ENCODE measurements at regions not wholly inside any gene's neighbourhood (a gene's known extent, or its start where the extent isn't known, plus 50 kb on each side); places are given as distances from the start of the nearest gene placed in this dataset.
"Not testable (repeated sequence)": the region's sequence is repeated elsewhere in the genome, so short reads cannot be mapped to it uniquely, and the experiment has no call there.

- DNase-seq (no peak), ATAC-seq (no peak)
- Mint-ChIP-seq H3K27me3 (ENCODE audit: low read depth) (peaks cover 3% of the 10 kb centered on the region), H3K4me3 (no peak overlapping the region), H3K9me3 (no peaks in the 10 kb centered on the region), H3K36me3 (ENCODE audit: insufficient read depth) (no peaks in the 10 kb centered on the region), H3K4me1 (ENCODE audit: low read depth) (no peaks in the 10 kb centered on the region)
These were observed 118.4 kb downstream of the PLK2 start for GRCh38 chr5:58341476-58341875.

- H3K9me3 Mint-ChIP-seq: no peaks in the 10 kb centered on the region
- ATAC-seq (no peak), DNase-seq (no peak)
- no peaks in the 10 kb centered on the region for H3K36me3 Mint-ChIP-seq (ENCODE audit: insufficient read depth)
- no peaks in the 10 kb centered on the region for H3K4me1 Mint-ChIP-seq (ENCODE audit: low read depth)
- H3K27me3 Mint-ChIP-seq (ENCODE audit: low read depth): no peaks in the 10 kb centered on the region
- no peak overlapping the region for H3K4me3 Mint-ChIP-seq
These were observed 124.4 kb downstream of the PLK2 start for GRCh38 chr5:58335518-58335917.

DNA sequence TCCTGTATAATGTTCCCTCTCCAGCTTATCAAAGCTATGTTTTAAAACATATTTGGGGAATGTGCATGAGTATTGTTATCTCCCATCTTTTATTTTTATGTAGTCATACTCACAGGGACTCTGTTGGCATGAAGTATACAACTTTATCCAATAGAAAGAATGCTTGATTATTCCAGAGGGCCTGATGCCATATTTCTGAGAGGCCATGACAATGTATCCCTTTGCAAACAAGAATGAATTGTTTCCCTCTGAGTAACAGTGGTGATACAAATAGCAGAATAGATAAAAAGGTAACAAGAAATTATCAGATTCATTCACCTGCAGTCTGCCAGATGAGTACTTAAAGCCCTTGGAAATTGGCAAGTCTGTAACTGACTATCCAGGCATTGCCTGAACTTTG is 125.9 kb downstream of the PLK2 start:
- Mint-ChIP-seq H3K4me3 (no peak overlapping the region), H3K4me1 (ENCODE audit: low read depth) (no peaks in the 10 kb centered on the region), H3K36me3 (ENCODE audit: insufficient read depth) (no peaks in the 10 kb centered on the region), H3K9me3 (no peaks in the 10 kb centered on the region), H3K27me3 (ENCODE audit: low read depth) (no peaks in the 10 kb centered on the region)
- DNase-seq: no peak
- ATAC-seq: no peak

DNA sequence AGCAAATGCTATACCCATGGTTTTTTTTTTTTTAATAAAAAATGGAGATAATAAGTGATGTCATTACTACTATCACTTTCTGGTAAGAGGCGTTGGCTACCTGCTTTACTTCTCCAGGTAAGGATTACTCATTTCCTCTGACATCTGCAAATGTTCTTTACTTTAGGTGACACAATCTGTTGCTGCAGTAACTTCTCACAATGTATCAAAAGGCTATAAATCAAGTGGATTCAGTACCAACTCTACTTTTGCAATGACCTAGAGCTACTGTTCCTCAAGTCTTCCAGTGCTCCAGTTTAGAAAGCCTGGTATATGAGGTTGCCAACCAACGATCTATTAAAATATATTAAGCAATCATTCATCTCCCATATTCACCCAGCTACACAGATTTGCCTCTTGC is 129.1 kb downstream of the PLK2 start:
- no peaks in the 10 kb centered on the region for H3K27me3 Mint-ChIP-seq (ENCODE audit: low read depth)

GRCh38 chr5:58327289-58327688 is 132.6 kb downstream of the PLK2 start:
- Mint-ChIP-seq H3K9me3 (no peaks in the 10 kb centered on the region), H3K4me1 (ENCODE audit: low read depth) (no peaks in the 10 kb centered on the region), H3K36me3 (ENCODE audit: insufficient read depth) (no peaks in the 10 kb centered on the region), H3K27me3 (ENCODE audit: low read depth) (no peaks in the 10 kb centered on the region), H3K4me3 (no peak overlapping the region)
- DNase-seq: no peak
- no peak for ATAC-seq

More for the DNA sequence above, 129.1 kb downstream of the PLK2 start:
- no peaks in the 10 kb centered on the region for H3K9me3 Mint-ChIP-seq
- H3K4me3 Mint-ChIP-seq: no peak overlapping the region
- ATAC-seq (no peak), DNase-seq (no peak)
- H3K4me1 Mint-ChIP-seq (ENCODE audit: low read depth): no peaks in the 10 kb centered on the region
- no peaks in the 10 kb centered on the region for H3K36me3 Mint-ChIP-seq (ENCODE audit: insufficient read depth)

- H3K4me3 Mint-ChIP-seq: no peak overlapping the region
- H3K36me3 Mint-ChIP-seq (ENCODE audit: insufficient read depth): no peaks in the 10 kb centered on the region
- H3K4me1 Mint-ChIP-seq (ENCODE audit: low read depth): no peaks in the 10 kb centered on the region
- no peaks in the 10 kb centered on the region for H3K9me3 Mint-ChIP-seq
- ATAC-seq (no peak), DNase-seq (no peak)
- no peaks in the 10 kb centered on the region for H3K27me3 Mint-ChIP-seq (ENCODE audit: low read depth)
These were observed 133.9 kb downstream of the PLK2 start for GRCh38 chr5:58326022-58326421.

DNA sequence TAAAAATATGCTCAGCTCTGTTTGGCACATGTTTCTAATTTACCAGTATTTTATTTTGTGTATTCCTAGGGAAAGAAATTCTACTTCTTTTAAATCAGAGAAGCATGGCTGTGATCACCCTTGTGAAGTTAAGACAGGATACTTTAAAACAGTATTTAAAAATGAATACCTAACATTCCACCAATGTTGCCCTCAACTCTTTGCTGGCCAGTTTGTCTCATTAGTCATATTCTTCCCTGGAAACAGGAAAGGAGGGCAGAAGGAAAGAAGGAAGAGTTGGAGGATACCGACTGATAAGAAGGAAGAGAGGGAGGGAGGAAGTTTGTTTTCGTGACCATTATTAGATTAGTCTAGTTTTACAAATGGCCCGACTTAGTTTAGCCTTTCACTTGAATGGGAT is 137.4 kb downstream of the PLK2 start:
- Mint-ChIP-seq H3K27me3 (ENCODE audit: low read depth) (peaks cover 7% of the 10 kb centered on the region), H3K4me3 (no peak overlapping the region), H3K36me3 (ENCODE audit: insufficient read depth) (no peaks in the 10 kb centered on the region), H3K9me3 (no peaks in the 10 kb centered on the region), H3K4me1 (ENCODE audit: low read depth) (no peaks in the 10 kb centered on the region)
- DNase-seq: no peak
- no peak for ATAC-seq

GRCh38 chr5:58318468-58318867 is 141.4 kb downstream of the PLK2 start:
- no peak overlapping the region for H3K4me3 Mint-ChIP-seq
- H3K9me3 Mint-ChIP-seq: no peaks in the 10 kb centered on the region
- DNase-seq (no peak), ATAC-seq (no peak)
- H3K27me3 Mint-ChIP-seq (ENCODE audit: low read depth): peaks cover 11% of the 10 kb centered on the region
- H3K4me1 Mint-ChIP-seq (ENCODE audit: low read depth): no peaks in the 10 kb centered on the region
- no peaks in the 10 kb centered on the region for H3K36me3 Mint-ChIP-seq (ENCODE audit: insufficient read depth)

- H3K4me1 Mint-ChIP-seq (ENCODE audit: low read depth): no peaks in the 10 kb centered on the region
- ATAC-seq (no peak), DNase-seq (no peak)
- H3K27me3 Mint-ChIP-seq (ENCODE audit: low read depth): peaks cover 11% of the 10 kb centered on the region
- no peak overlapping the region for H3K4me3 Mint-ChIP-seq
- H3K36me3 Mint-ChIP-seq (ENCODE audit: insufficient read depth): no peaks in the 10 kb centered on the region
- H3K9me3 Mint-ChIP-seq: no peaks in the 10 kb centered on the region
These were observed 142.1 kb downstream of the PLK2 start for GRCh38 chr5:58317808-58318207.

GRCh38 chr5:58317009-58317408 is 142.9 kb downstream of the PLK2 start:
- Mint-ChIP-seq H3K36me3 (ENCODE audit: insufficient read depth) (no peaks in the 10 kb centered on the region), H3K4me3 (no peak overlapping the region), H3K9me3 (no peaks in the 10 kb centered on the region), H3K4me1 (ENCODE audit: low read depth) (no peaks in the 10 kb centered on the region), H3K27me3 (ENCODE audit: low read depth) (peaks cover 11% of the 10 kb centered on the region)
- ATAC-seq (no peak), DNase-seq (no peak)

DNA sequence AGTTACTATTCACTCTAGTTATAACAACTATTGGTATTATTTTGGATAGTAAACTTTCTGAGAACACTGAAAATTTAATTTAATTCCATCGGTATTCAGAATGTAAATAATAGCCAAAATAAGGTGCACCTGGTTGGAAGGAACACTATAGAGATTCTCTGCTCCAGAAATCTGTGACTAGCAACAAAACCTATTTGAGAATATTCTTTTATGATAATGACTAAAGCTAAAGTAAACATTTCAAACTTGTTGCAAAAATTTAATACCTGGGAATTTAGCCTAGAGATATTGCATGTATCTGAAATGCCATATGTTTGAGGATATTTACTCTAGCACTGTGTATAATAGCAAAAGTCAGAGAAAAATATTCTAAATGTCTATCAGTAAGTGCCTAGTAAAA is 144.1 kb downstream of the PLK2 start:
- no peak for DNase-seq
- H3K4me1 Mint-ChIP-seq (ENCODE audit: low read depth): no peaks in the 10 kb centered on the region

DNA sequence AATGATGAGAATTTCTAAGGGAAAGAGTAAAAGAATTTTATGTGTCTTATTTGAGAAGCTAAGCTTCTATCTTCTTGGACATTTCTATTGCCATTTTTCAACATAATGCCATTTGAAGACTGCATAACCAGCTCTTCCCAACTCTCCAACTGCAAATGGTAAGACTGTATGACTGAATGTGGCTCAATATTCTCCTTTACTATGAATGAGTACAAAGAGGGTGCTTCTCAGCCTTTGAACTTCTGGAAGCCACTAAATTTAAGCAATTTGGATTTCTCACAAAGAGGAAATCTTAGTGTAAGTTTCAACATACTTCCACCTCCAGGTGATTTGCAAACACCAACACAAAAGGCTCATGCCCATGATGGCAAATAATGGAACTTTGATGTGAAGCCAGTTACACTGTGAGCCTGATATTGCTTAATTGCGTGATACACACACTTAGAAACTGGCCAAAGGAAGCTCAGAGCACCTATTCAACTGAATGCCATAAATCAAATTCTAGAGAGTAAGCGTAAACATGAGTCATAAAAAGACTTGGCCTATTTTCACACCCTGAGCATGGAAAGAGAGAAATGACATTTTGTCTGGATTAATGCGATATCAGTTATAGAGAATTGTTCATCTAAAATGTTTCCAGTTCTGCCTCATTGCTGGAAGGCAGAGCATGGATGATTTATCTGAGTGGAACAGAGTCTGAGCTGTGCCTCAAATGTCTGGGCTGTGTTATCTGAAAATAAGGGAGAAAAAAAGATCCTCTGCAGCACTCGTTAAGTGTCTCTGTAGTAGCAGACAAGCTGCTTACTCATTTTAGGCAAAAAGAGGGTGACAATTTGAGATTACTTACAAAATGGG is 145.3 kb downstream of the PLK2 start:
- H3K9me3 Mint-ChIP-seq: no peaks in the 10 kb centered on the region
- no peaks in the 10 kb centered on the region for H3K36me3 Mint-ChIP-seq (ENCODE audit: insufficient read depth)
- no peak for DNase-seq
- H3K4me1 Mint-ChIP-seq (ENCODE audit: low read depth): no peaks in the 10 kb centered on the region
- peaks cover 6% of the 10 kb centered on the region for H3K27me3 Mint-ChIP-seq (ENCODE audit: low read depth)
- no peak for ATAC-seq
- H3K4me3 Mint-ChIP-seq: no peak overlapping the region

More for the DNA sequence above, 144.1 kb downstream of the PLK2 start:
- Mint-ChIP-seq H3K4me3 (no peak overlapping the region), H3K36me3 (ENCODE audit: insufficient read depth) (no peaks in the 10 kb centered on the region), H3K9me3 (no peaks in the 10 kb centered on the region), H3K27me3 (ENCODE audit: low read depth) (peaks cover 11% of the 10 kb centered on the region)
- no peak for ATAC-seq

DNA sequence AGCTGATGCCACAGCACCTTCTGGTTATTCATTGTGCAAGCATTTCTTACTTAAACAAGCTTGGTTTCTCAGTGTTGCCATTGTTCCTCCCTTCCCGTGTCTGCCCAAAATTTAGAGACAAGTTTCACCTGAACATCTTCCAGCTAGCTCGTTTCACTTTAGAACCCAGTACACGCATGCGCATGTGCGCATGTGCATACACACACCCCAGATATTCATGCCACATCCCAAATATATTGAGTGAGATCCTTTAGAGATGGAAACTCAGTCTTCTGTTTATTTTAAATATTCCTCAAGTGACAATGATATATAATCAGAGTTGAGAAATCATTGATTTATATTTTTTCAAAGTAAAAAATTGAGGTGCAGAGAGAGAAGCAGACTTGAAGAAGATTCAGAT is 147.6 kb downstream of the PLK2 start:
- ATAC-seq (no peak), DNase-seq (no peak)
- H3K9me3 Mint-ChIP-seq: no peaks in the 10 kb centered on the region
- H3K36me3 Mint-ChIP-seq (ENCODE audit: insufficient read depth): no peaks in the 10 kb centered on the region
- H3K4me1 Mint-ChIP-seq (ENCODE audit: low read depth): no peaks in the 10 kb centered on the region
- H3K27me3 Mint-ChIP-seq (ENCODE audit: low read depth): peaks cover 8% of the 10 kb centered on the region
- no peak overlapping the region for H3K4me3 Mint-ChIP-seq

DNA sequence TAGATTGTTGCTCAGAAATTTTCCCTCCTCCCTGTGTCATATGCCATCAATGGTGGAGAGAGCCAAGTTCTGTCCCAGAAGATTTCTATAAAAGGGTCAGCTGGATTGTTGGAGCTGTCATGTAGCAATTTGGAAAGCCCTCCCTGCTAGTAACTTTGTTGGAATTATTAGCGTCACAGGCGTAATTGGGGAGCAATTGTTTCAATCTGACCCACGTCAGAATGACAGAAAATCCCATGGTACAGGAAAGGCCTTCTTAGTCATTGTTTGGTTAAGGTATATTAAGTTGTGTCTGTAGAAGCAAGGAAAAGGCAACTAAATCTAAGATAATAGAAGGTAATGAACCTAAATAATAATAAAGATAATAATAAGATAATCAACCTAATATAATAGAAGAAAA is 148.4 kb downstream of the PLK2 start:
- ATAC-seq (no peak), DNase-seq (no peak)
- Mint-ChIP-seq H3K4me1 (ENCODE audit: low read depth) (no peaks in the 10 kb centered on the region), H3K9me3 (no peaks in the 10 kb centered on the region), H3K36me3 (ENCODE audit: insufficient read depth) (no peaks in the 10 kb centered on the region), H3K4me3 (no peak overlapping the region), H3K27me3 (ENCODE audit: low read depth) (peaks cover 8% of the 10 kb centered on the region)

DNA sequence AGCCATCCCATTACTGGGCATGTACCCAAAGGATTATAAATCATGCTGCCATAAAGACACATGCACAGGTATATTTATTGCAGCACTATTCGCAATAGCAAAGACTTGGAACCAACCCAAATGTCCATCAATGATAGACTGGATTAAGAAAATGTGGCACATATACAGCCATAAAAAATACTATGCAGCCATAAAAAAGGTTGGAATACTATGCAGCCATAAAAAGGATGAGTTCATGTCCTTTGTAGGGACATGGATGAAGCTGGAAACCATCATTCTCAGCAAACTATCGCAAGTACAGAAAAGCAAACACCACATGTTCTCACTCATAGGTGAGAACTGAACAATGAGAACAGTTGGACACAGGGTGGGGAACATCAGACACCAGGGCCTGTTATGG is 151.5 kb downstream of the PLK2 start:
- not testable (repeated sequence) for DNase-seq; H3K36me3 Mint-ChIP-seq (ENCODE audit: insufficient read depth); H3K9me3 Mint-ChIP-seq; ATAC-seq; H3K4me1 Mint-ChIP-seq (ENCODE audit: low read depth); H3K27me3 Mint-ChIP-seq (ENCODE audit: low read depth); H3K4me3 Mint-ChIP-seq
